ENCODE measurements at regions not wholly inside any gene's neighbourhood (a gene's known extent, or its start where the extent isn't known, plus 50 kb on each side); places are given as distances from the start of the nearest gene placed in this dataset.
"Not testable (repeated sequence)": the region's sequence is repeated elsewhere in the genome, so short reads cannot be mapped to it uniquely, and the experiment has no call there.

DNA sequence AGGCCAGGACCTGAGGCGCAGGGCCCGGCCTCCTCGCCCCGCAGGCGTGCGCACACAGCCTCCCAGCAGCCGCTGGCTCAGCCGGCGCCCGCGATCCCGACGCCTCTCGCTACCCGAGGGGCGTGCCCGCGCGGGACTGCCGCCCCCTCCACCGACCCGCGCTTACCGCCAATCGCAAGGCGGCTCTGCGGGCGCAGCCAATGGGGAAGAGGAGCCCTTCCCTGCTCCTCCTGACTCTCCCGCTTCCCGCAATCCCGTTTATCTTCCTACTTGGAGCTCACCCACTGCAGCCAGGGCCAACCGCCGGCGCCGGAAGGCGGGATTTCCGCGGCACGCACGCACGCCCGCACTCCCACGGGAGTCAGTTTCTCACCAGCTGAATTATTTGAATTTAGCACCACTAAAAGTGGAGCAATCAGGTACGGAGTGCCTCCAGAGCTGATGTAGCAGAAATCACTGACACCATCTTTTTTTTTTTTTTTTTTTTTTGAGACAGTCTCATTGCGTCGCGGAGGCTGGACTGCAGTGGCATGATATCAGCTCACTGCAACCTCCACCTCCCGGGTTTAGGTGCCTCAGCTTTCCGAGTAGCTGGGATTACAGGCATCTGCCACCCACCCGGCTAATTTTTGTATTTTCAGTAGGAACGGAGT lies 64.9 kb upstream of the TP53TG3C start:
- peak; percentile 99 to 100 for ATAC-seq
- DNase-seq (ENCODE audit: low read depth in 1 of 2, low spot score in 1 of 2); POLR2A ChIA-PET; H3K4me3 ChIP-seq; H3K27ac ChIP-seq; H3K4me1 ChIP-seq; CTCF ChIA-PET; H3K9me3 ChIP-seq; FAIRE-seq; H3K4me2 ChIP-seq: not testable (repeated sequence)
- WGBS (ENCODE audit: missing lambda C conversion rate), result no CpG with 5 or more reads among the region's 51 CpGs
